ENCODE measurements at regions not wholly inside any gene's neighbourhood (a gene's known extent, or its start where the extent isn't known, plus 50 kb on each side); places are given as distances from the start of the nearest gene placed in this dataset.

DNA sequence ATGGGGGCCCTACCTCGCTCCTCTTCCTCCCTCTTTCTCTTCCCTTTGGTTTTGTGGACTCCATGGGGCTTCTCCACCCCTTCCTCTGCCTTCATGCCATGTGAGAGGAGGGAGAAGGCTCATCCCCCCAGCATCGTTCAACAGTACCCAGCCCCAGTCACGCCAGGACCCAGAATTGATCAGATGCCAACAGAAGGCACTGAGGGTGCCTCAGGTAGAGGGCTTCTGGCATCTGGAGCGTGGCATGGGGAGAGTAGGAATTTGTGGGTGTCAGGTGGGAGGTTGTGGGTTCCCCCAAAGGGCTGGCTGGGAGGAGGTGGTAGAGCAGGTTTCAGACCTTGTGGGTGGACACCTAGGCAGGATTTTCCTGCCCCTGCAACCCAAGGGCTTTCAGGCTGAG is 122.0 kb downstream of the TWIST2 start:
- Histone ChIP-seq H3K4me3 (ENCODE audit: low read depth in 2 of 2, low read length in 2 of 2) (no peak overlapping the region), H3K27me3 (ENCODE audit: control insufficient read depth, insufficient read depth, low read length) (no peaks in the 10 kb centered on the region), H3K4me1 (ENCODE audit: control insufficient read depth, insufficient read depth, low read length) (peaks cover 19% of the 10 kb centered on the region), H3K36me3 (ENCODE audit: control insufficient read depth, insufficient read depth, low read length) (no peaks in the 10 kb centered on the region), H3K27ac (ENCODE audit: low read length) (no peak overlapping the region), H3K9me3 (ENCODE audit: control insufficient read depth, insufficient read depth, low read depth, low read length) (no peaks in the 10 kb centered on the region)
- in situ Hi-C loops (cut with HindIII; ENCODE audit: low pct_unique_long_range_greater_than_20kb, low sequenced_read_pairs) = no loop called here
- ATAC-seq (no peak), DNase-seq (ENCODE audit: low read depth, low spot score) (no peak)
- POLR2A ChIA-PET = no interaction called here
- TF ChIP-seq, protein P1, sequence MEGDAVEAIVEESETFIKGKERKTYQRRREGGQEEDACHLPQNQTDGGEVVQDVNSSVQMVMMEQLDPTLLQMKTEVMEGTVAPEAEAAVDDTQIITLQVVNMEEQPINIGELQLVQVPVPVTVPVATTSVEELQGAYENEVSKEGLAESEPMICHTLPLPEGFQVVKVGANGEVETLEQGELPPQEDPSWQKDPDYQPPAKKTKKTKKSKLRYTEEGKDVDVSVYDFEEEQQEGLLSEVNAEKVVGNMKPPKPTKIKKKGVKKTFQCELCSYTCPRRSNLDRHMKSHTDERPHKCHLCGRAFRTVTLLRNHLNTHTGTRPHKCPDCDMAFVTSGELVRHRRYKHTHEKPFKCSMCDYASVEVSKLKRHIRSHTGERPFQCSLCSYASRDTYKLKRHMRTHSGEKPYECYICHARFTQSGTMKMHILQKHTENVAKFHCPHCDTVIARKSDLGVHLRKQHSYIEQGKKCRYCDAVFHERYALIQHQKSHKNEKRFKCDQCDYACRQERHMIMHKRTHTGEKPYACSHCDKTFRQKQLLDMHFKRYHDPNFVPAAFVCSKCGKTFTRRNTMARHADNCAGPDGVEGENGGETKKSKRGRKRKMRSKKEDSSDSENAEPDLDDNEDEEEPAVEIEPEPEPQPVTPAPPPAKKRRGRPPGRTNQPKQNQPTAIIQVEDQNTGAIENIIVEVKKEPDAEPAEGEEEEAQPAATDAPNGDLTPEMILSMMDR (IDR thresholded peaks at IDR 0.05) = no peak
- TF ChIP-seq SIN3A (IDR thresholded peaks at IDR 0.05; ENCODE audit: borderline replicate concordance, insufficient read depth, low read depth, low read length) (no peak), POLR2AphosphoS5 (IDR thresholded peaks at IDR 0.05; ENCODE audit: low read depth, low read length) (no peak), TCF7L2 (IDR thresholded peaks at IDR 0.05; ENCODE audit: low read depth, low read length) (no peak)
- CTCF ChIA-PET = no interaction called here
- no TSS peak for BruUV-seq (replicated peaks)
- intact Hi-C loops (cut with micrococcal nuclease; ENCODE audit: unreplicated experiment) = no loop called here

DNA sequence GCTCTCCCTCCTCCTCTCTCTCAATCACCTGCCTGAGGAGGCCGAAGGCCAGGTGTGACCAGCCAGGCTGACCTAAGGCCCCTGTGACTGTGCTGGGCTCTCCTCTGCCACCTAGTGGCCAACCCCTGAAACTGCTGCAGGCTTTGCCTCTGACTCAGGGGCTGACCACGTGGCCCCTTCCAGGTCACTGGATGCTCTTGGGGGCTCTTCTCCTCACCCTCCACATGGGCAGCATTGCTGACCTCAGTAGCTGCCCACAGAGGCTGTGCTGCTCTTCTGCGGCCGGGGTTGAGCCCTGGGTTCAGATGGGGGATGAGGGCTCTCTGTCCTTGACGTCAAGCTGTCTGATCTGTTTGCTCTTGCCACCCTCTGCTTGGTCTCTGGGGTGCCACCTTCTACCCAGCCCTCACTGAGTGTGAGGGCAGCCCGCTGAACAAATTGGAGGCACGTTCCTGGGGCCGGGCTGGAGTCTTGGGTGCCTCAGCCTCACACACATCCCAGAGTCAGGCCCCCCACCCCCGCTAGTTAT is 122.7 kb downstream of the TWIST2 start:
- no TSS peak for BruUV-seq (replicated peaks)
- TF ChIP-seq SIN3A (IDR thresholded peaks at IDR 0.05; ENCODE audit: borderline replicate concordance, insufficient read depth, low read depth, low read length) (no peak), TCF7L2 (IDR thresholded peaks at IDR 0.05; ENCODE audit: low read depth, low read length) (no peak)
- TF ChIP-seq, protein P1 (IDR thresholded peaks at IDR 0.05) = peak; percentile 99
- no peaks in the 10 kb centered on the region for H3K27me3 ChIP-seq (ENCODE audit: control insufficient read depth, insufficient read depth, low read length)
- ATAC-seq = peak; percentile 63
- POLR2A ChIA-PET = no interaction called here
- intact Hi-C loops (cut with micrococcal nuclease; ENCODE audit: unreplicated experiment) (no loop called here), in situ Hi-C loops (cut with HindIII; ENCODE audit: low pct_unique_long_range_greater_than_20kb, low sequenced_read_pairs) (no loop called here)
- CTCF ChIA-PET = no interaction called here
- H3K4me3 ChIP-seq (ENCODE audit: low read depth in 2 of 2, low read length in 2 of 2) = no peak overlapping the region
- H3K4me1 ChIP-seq (ENCODE audit: control insufficient read depth, insufficient read depth, low read length) = peaks cover 23% of the 10 kb centered on the region
- no peaks in the 10 kb centered on the region for H3K36me3 ChIP-seq (ENCODE audit: control insufficient read depth, insufficient read depth, low read length)
- H3K27ac ChIP-seq (ENCODE audit: low read length) = peak overlapping the region; percentile 48; the same call in 1 of the 2 replicates
- peaks cover 4% of the 10 kb centered on the region for H3K9me3 ChIP-seq (ENCODE audit: control insufficient read depth, insufficient read depth, low read depth, low read length)
- DNase-seq (ENCODE audit: low read depth, low spot score) = no peak

DNA sequence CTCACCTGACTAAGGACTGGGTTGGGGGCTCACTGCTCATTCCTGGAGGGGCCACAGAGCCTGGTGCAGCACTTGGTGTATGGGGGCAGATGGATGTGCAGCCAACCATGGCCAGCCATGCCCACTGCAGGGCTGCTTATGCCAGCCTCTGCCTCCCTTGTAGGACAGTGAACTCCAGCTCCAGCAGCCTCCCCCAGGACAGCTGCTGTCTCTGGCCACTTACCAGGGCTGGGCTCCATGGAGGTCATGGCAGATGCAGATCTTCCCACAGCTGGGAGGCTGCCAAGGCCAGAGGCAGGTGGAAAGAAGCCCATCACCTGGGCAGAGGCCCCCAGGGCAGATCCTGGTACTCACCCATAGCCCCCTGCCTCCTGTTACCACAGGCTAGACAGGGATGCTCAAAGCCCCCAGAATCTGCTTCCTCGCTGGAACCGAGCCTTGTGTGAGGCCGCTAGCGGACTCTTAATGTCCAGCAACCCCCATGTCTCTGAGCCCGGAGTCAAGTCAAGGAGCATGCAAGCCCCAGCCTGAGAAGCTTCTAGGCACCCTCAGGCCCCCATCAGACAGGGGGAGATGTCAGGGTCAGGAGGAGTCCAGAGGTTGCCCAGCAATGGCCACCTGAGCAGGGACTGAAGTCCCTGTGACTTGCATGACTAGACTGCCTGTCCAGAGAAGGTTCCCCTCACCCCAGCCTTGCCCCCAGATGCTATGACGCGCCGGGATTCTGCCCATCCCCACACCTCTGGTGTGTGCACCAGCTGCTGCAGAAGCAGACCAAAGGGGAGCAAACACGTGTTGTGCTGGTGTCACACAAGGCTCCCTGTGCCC is 123.6 kb downstream of the TWIST2 start:
- CTCF ChIA-PET = no interaction called here
- Histone ChIP-seq H3K4me3 (ENCODE audit: low read depth in 2 of 2, low read length in 2 of 2) (no peak overlapping the region), H3K27ac (ENCODE audit: low read length) (no peak overlapping the region; the same call in 1 of the 2 replicates), H3K27me3 (ENCODE audit: control insufficient read depth, insufficient read depth, low read length) (no peaks in the 10 kb centered on the region), H3K9me3 (ENCODE audit: control insufficient read depth, insufficient read depth, low read depth, low read length) (peaks cover 13% of the 10 kb centered on the region), H3K4me1 (ENCODE audit: control insufficient read depth, insufficient read depth, low read length) (peaks cover 23% of the 10 kb centered on the region), H3K36me3 (ENCODE audit: control insufficient read depth, insufficient read depth, low read length) (no peaks in the 10 kb centered on the region)
- intact Hi-C loops (cut with micrococcal nuclease; ENCODE audit: unreplicated experiment) = no loop called here
- no peak for DNase-seq (ENCODE audit: low read depth, low spot score)
- POLR2A ChIA-PET = no interaction called here
- in situ Hi-C loops (cut with HindIII; ENCODE audit: low pct_unique_long_range_greater_than_20kb, low sequenced_read_pairs) = no loop called here
- TF ChIP-seq POLR2AphosphoS5 (IDR thresholded peaks at IDR 0.05; ENCODE audit: low read depth, low read length) (no peak), TCF7L2 (IDR thresholded peaks at IDR 0.05; ENCODE audit: low read depth, low read length) (no peak), SIN3A (IDR thresholded peaks at IDR 0.05; ENCODE audit: borderline replicate concordance, insufficient read depth, low read depth, low read length) (no peak)
- TF ChIP-seq, protein P2, sequence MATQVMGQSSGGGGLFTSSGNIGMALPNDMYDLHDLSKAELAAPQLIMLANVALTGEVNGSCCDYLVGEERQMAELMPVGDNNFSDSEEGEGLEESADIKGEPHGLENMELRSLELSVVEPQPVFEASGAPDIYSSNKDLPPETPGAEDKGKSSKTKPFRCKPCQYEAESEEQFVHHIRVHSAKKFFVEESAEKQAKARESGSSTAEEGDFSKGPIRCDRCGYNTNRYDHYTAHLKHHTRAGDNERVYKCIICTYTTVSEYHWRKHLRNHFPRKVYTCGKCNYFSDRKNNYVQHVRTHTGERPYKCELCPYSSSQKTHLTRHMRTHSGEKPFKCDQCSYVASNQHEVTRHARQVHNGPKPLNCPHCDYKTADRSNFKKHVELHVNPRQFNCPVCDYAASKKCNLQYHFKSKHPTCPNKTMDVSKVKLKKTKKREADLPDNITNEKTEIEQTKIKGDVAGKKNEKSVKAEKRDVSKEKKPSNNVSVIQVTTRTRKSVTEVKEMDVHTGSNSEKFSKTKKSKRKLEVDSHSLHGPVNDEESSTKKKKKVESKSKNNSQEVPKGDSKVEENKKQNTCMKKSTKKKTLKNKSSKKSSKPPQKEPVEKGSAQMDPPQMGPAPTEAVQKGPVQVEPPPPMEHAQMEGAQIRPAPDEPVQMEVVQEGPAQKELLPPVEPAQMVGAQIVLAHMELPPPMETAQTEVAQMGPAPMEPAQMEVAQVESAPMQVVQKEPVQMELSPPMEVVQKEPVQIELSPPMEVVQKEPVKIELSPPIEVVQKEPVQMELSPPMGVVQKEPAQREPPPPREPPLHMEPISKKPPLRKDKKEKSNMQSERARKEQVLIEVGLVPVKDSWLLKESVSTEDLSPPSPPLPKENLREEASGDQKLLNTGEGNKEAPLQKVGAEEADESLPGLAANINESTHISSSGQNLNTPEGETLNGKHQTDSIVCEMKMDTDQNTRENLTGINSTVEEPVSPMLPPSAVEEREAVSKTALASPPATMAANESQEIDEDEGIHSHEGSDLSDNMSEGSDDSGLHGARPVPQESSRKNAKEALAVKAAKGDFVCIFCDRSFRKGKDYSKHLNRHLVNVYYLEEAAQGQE (IDR thresholded peaks at IDR 0.05; ENCODE audit: insufficient read depth in 1 of 2, low read depth in 2 of 2, low read length in 1 of 2) = no peak
- TF ChIP-seq, protein P1 (IDR thresholded peaks at IDR 0.05) = no peak
- BruUV-seq (replicated peaks) = no TSS peak
- ATAC-seq = no peak
